ENCODE measurements at regions not wholly inside any gene's neighbourhood (a gene's known extent, or its start where the extent isn't known, plus 50 kb on each side); places are given as distances from the start of the nearest gene placed in this dataset.

DNA sequence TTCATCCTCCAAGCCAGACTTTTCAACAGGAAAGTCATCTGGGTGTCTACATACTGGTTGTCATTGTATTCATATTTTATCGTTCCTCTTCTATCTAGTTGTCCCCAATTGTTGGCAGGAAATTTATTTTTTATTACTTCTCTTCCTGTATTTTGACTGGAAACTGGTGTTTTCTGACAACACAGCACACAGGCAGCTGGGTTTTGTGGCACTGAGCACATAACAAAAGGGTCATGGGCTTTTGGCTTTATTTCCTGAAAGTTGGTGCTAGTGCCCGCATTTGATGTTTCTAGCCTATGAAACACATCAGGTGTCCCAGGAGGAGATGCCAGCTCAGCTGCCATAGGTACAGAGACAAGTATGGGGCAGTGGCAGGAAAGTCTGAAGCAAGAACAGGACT is 126.4 kb downstream of the TMEM17 start:
- no peak for TF ChIP-seq CTCF (IDR thresholded peaks at IDR 0.05; ENCODE audit: low read depth, low read length, missing control alignments)
- DNase-seq (ENCODE audit: extremely low read depth, low read depth) = no peak
- no peak overlapping the region for H3K4me3 ChIP-seq (replicated peaks; ENCODE audit: low read depth, low read length)

DNA sequence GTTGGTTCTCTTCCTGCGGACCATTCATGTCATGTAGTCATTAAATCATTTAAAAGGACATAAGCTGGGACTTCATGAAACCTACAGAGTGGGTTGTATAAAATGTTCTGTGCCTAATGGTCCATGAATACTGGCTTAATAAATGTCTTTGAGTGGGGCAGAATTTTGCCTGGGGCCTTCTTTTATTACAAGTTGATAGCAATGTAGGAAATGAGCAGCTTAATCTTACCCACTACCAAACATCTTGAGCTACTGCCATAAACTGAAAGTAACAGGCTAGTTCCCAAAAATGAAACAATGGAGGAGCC is 130.9 kb downstream of the TMEM17 start:
- no peak for DNase-seq (ENCODE audit: extremely low read depth, low read depth)
- no peak overlapping the region for H3K4me3 ChIP-seq (replicated peaks; ENCODE audit: low read depth, low read length)

DNA sequence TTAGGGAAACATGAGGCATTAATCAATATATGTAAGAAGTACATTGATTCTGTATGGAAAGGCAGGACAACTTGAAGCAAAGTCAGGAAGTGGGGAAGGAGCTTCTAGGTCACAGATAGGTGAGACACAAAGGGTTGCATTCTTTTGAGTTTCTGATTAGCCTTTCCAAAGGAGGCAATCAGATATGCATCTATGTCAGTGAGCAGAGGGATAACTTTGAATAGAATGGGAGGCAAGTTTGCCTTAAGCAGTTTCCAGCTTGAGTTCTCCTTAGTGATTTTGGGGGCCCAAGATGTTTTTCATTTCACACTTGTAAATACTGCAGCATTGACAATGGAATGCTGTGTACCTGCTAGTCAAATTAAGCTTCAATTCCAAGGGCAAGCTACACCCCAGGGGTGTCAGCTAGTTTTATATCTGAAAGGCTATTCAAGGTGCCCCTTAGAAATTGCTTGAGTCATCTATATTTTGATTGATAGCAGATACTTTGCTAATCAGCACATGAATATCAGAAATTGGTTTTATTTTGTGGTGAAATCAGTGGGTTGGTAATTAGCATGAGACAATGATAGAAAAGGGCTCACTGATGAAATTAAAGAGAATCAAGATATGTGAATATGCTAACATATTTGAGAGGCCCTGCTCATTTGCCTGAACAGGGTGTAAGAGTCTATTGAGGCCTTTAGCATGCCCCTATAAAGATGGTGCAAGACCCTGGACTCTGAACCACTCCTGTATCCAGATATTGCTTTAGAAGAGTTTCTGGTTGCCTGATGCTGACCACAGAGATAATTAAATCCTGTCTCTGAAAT is 131.5 kb downstream of the TMEM17 start:
- no peak for DNase-seq (ENCODE audit: extremely low read depth, low read depth)
- H3K4me3 ChIP-seq (replicated peaks; ENCODE audit: low read depth, low read length) = no peak overlapping the region
- TF ChIP-seq CTCF (IDR thresholded peaks at IDR 0.05; ENCODE audit: low read depth, low read length, missing control alignments) = no peak

More for the DNA sequence above, 130.9 kb downstream of the TMEM17 start:
- TF ChIP-seq CTCF (IDR thresholded peaks at IDR 0.05; ENCODE audit: low read depth, low read length, missing control alignments) = no peak

DNA sequence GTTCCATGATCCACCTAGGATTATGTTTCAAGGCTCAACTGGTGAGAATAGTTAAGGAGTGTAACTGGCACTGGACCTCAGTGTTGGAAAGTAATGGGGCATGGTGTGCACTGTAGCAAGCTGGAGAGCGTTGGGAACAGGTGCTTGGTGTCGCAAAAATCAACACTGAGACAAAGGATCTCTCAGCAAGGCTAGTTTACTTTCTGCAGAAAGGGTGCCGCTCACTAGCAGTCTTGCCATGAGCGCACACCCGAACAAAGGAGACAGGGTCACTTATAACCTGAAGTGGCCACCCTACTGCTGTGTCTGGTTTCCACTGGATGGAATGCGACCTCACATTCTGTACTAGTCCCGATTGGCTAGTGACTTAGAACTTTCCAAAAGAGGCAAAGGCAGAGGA is 133.2 kb downstream of the TMEM17 start:
- no peak overlapping the region for H3K4me3 ChIP-seq (replicated peaks; ENCODE audit: low read depth, low read length)
- DNase-seq (ENCODE audit: extremely low read depth, low read depth) = no peak
- TF ChIP-seq CTCF (IDR thresholded peaks at IDR 0.05; ENCODE audit: low read depth, low read length, missing control alignments) = no peak

DNA sequence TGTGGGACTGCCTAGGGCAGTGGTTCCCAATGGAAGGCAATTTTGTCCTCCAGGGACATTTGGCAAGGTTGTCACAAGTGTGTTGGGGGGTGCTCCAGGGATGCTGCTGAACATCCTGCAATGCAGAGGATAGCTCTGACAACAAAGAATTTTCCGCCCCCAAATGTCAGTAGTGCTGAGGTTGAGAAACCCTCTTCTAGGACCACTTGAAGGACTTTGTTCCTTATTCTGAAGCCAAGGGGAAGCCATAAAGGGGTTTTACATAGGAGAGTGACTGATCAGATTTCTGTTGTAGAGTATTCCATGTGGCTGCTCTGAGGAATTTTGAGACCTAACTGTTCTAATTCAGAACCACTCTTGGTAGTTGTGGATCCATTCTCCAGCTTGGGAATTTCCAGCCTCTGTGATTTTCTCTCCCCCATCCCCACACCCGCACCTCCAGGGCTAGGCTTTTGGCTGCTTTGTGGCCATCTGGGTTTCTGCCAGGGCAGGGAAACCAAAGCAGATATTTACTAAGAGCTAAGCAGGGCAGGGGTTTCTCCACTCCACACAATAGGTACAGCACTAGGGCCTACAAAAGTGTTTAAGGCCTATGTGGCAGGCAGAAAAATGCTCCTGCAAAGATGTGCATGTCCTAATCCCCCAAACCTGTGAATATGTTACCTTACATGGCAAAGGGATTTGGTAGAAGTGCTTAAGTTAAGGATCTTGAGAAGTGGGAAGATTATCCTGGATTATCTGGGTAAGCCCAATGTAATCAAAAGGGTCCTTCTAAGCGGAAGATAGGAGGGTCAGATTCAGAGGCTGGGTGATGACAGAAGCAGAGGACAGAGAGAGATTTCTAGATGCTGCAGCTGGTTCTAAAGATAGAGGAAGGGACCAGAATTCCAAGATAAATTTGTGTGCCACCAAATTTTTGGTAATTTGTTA is 135.4 kb downstream of the TMEM17 start:
- DNase-seq (ENCODE audit: extremely low read depth, low read depth) = no peak
- no peak overlapping the region for H3K4me3 ChIP-seq (replicated peaks; ENCODE audit: low read depth, low read length)
- no peak for TF ChIP-seq CTCF (IDR thresholded peaks at IDR 0.05; ENCODE audit: low read depth, low read length, missing control alignments)

GRCh38 chr2:62369541-62370202 is 136.3 kb downstream of the TMEM17 start:
- H3K4me3 ChIP-seq (replicated peaks; ENCODE audit: low read depth, low read length) = no peak overlapping the region
- DNase-seq (ENCODE audit: extremely low read depth, low read depth) = no peak
- no peak for TF ChIP-seq CTCF (IDR thresholded peaks at IDR 0.05; ENCODE audit: low read depth, low read length, missing control alignments)

Measured in HFF-Myc (cell line).